SK-N-SH (cell line): ENCODE measurements at regions not wholly inside any gene's neighbourhood (a gene's known extent, or its start where the extent isn't known, plus 50 kb on each side); places are given as distances from the start of the nearest gene placed in this dataset.
"Not testable (repeated sequence)": the region's sequence is repeated elsewhere in the genome, so short reads cannot be mapped to it uniquely, and the experiment has no call there.

ENCODE experiments used
- CTCF ChIA-PET: fragments of 300-600, 350-600 bp; formaldehyde crosslinking; extraction: SDS; loops from one replicate; lab custom pipeline; 2021; lab: Yijun Ruan, JAX
- POLR2A ChIA-PET: fragments of 350-600 bp; sonication (Branson Sonifier 250); formaldehyde crosslinking; extraction: SDS; loops from one replicate; lab custom pipeline; 2020; ENCODE audit warnings: antibody characterized with exemption, inconsistent platforms; lab: Yijun Ruan, JAX
- DNase-seq: peaks from one replicate; pipeline ENCODE4 v3.0.0; 2012
- H2AFZ ChIP-seq: fragments of 200-600 bp; sonication (generic); 2 replicates; pipeline ENCODE4 v1.8.1; 2016; ENCODE audit warnings: antibody characterized with exemption, mild to moderate bottlenecking, low read depth
- H3F3A ChIP-seq: fragments of 200-600 bp; sonication (generic); replicated peaks from 2 replicates; pipeline ENCODE3; 2016; ENCODE audit warnings: antibody characterized with exemption, mild to moderate bottlenecking; ENCODE audit not compliant: insufficient read depth
- H3K27ac ChIP-seq, 2 experiments: fragments of 200-500 bp in 1 of 2; fragments of 200-600 bp in 1 of 2; sonication (Bioruptor generic) in 1 of 2; sonication (generic), shearing (Covaris generic) in 1 of 2; 2 replicates each; pipeline versions ENCODE4 v1.5.1 to v1.6.1; 2014 to 2016; ENCODE audit warnings: low read depth in 2 of 2, inconsistent platforms in 1 of 2, low read length in 1 of 2, mild to moderate bottlenecking in 1 of 2, mixed read lengths in 1 of 2
- H3K27me3 ChIP-seq: fragments of 200-600 bp; sonication (generic), shearing (Covaris generic); 2 replicates; pipeline ENCODE4 v1.6.1; 2016; ENCODE audit warnings: mixed run types; ENCODE audit not compliant: insufficient read depth
- H3K36me3 ChIP-seq, 2 experiments: fragments of 200-500 bp in 1 of 2; fragments of 200-600 bp in 1 of 2; sonication (Bioruptor generic) in 1 of 2; sonication (generic) in 1 of 2; replicated peaks in 1 of 2; 2 replicates each; pipeline versions ENCODE3 to v1.5.1; 2014 to 2016; ENCODE audit warnings: low read length in 1 of 2, mild to moderate bottlenecking in 1 of 2; ENCODE audit not compliant: insufficient read depth in 2 of 2, control insufficient read depth in 1 of 2
- H3K4me1 ChIP-seq, 2 experiments: fragments of 200-500 bp in 1 of 2; fragments of 200-600 bp in 1 of 2; sonication (Bioruptor generic) in 1 of 2; sonication (generic), shearing (Covaris generic) in 1 of 2; 2 replicates each; pipeline versions ENCODE4 v1.5.1 to v1.6.1; 2014 to 2016; ENCODE audit warnings: low read depth in 1 of 2, low read length in 1 of 2, mixed run types in 1 of 2; ENCODE audit not compliant: insufficient read depth in 2 of 2, control insufficient read depth in 1 of 2
- H3K4me2 ChIP-seq: fragments of 200-600 bp; sonication (generic), shearing (Covaris generic); 2 replicates; pipeline ENCODE4 v1.6.1; 2017; ENCODE audit warnings: mixed run types
- H3K4me3 ChIP-seq, 2 experiments: fragments of 200-500 bp in 1 of 2; fragments of 200-600 bp in 1 of 2; sonication (Bioruptor generic) in 1 of 2; sonication (generic), shearing (Covaris generic) in 1 of 2; 2 replicates each; pipeline versions ENCODE4 v1.5.1 to v1.8.1; 2014 to 2016; ENCODE audit warnings: low read depth in 2 of 2, inconsistent platforms in 1 of 2, low read length in 1 of 2, mild to moderate bottlenecking in 1 of 2, mixed read lengths in 1 of 2, moderate library complexity in 1 of 2
- H3K79me2 ChIP-seq: fragments of 200-600 bp; sonication (generic); 2 replicates; pipeline ENCODE4 v1.8.1; 2017; ENCODE audit warnings: mild to moderate bottlenecking; ENCODE audit not compliant: insufficient read depth
- H3K9ac ChIP-seq: fragments of 200-600 bp; sonication (generic); 2 replicates; pipeline ENCODE4 v1.6.1; 2017; ENCODE audit warnings: mixed run types
- H3K9me2 ChIP-seq: fragments of 200-600 bp; sonication (generic); 2 replicates; pipeline ENCODE4 v1.6.1; 2017; ENCODE audit warnings: mixed run types
- H3K9me3 ChIP-seq: fragments of 200-600 bp; sonication (generic); 2 replicates; pipeline ENCODE4 v1.6.1; 2017; ENCODE audit warnings: mixed run types, mild to moderate bottlenecking, moderate library complexity
- H4K20me1 ChIP-seq: fragments of 200-600 bp; sonication (generic); 2 replicates; pipeline ENCODE4 v1.6.1; 2017; ENCODE audit warnings: mild to moderate bottlenecking, mixed run types; ENCODE audit not compliant: insufficient read depth
- ELF1 ChIP-seq: IDR thresholded peaks from 2 replicates; pipeline ENCODE4 v1.4.0; 2012
- EP300 ChIP-seq, 2 experiments: IDR thresholded peaks; 2 replicates each; pipeline versions ENCODE4 v1.4.0 to v1.6.1; 2012; ENCODE audit warnings: borderline replicate concordance in 1 of 2, low read depth in 1 of 2, low read length in 1 of 2
- GATA2 ChIP-seq: sonication (generic); formaldehyde crosslinking; IDR thresholded peaks from 2 replicates; pipeline ENCODE4 v1.5.0; 2020; ENCODE audit warnings: mild to moderate bottlenecking, missing genetic modification reagents
- JUND ChIP-seq: IDR thresholded peaks from 2 replicates; pipeline ENCODE4 v1.4.0; 2012
- POLR2AphosphoS5 ChIP-seq: IDR thresholded peaks from 2 replicates; pipeline ENCODE4 v1.6.1; 2012; ENCODE audit warnings: low read depth, low read length
- RXRA ChIP-seq: IDR thresholded peaks from 2 replicates; pipeline ENCODE4 v1.4.0; 2012; ENCODE audit warnings: low read depth, mild to moderate bottlenecking, borderline replicate concordance
- TCF12 ChIP-seq: IDR thresholded peaks from 2 replicates; pipeline ENCODE4 v1.4.0; 2012
- TEAD4 ChIP-seq: IDR thresholded peaks from 2 replicates; pipeline ENCODE4 v1.4.0; 2012; ENCODE audit warnings: mild to moderate bottlenecking, borderline replicate concordance; ENCODE audit not compliant: insufficient read depth
- WGBS: methylation state at CpG from one replicate; pipeline ENCODE4 v1.1.6; 2017; ENCODE audit warnings: low lambda C conversion rate; 5-methylcytosine and 5-hydroxymethylcytosine counted together
- TF ChIP-seq, protein P1 (sequence below): fragments of 150-350 bp; IDR thresholded peaks from 2 replicates; pipeline ENCODE4 v1.6.1; 2016; ENCODE audit warnings: mild to moderate bottlenecking, low read depth, low read length
- TF ChIP-seq, protein P2 (sequence below): IDR thresholded peaks from 2 replicates; pipeline ENCODE4 v1.4.0; 2012; ENCODE audit warnings: low read depth, borderline replicate concordance
- TF ChIP-seq, protein P3 (sequence below): IDR thresholded peaks from 2 replicates; pipeline ENCODE4 v1.6.1; 2012; ENCODE audit warnings: mild to moderate bottlenecking, low read depth, low read length, moderate library complexity

DNA sequence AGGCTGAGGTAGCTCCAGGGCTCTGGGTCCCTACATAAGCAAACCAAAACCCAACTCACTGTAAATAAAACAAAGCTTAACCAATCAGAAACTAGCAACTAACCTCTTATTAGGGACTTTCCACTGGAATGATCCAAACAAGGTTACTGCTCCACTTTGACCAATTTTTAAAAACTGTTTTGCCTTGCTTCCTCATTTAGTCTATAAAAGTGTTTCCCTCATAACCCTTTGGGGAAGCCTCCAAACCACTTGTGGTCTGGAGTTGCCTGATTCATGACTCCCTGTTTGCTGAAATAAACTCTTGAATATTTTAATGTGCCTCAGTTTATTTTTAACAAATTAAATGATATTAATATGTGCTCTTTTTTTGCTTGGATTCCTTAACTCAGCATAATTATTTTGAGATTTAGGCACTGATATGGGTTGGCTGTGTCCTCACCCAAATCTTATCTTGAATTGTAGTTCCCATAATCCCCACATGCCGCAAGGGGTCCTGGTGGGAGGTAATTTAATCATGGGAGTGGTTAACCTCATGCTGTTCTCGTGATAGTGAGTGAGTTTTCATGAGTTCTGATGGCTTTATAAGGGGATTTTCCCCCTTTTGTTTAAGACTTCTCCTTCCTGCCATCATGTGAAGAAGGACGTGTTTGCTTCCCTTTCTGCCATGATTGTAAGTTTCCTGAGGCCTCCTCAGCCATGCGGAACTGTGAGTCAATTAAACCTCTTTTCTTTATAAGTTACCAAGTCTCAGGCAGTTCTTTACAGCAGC lies 90.6 kb downstream of the CD200R1L start:
- H3K36me3 ChIP-seq, result no peaks in the 10 kb centered on the region
- no peak for DNase-seq
- WGBS, result 66% methylated on average over 4 of the region's 4 CpGs
- TF ChIP-seq, protein P1, sequence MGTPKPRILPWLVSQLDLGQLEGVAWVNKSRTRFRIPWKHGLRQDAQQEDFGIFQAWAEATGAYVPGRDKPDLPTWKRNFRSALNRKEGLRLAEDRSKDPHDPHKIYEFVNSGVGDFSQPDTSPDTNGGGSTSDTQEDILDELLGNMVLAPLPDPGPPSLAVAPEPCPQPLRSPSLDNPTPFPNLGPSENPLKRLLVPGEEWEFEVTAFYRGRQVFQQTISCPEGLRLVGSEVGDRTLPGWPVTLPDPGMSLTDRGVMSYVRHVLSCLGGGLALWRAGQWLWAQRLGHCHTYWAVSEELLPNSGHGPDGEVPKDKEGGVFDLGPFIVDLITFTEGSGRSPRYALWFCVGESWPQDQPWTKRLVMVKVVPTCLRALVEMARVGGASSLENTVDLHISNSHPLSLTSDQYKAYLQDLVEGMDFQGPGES, result no peak
- no peak for TF ChIP-seq RXRA
- TF ChIP-seq, protein P2, sequence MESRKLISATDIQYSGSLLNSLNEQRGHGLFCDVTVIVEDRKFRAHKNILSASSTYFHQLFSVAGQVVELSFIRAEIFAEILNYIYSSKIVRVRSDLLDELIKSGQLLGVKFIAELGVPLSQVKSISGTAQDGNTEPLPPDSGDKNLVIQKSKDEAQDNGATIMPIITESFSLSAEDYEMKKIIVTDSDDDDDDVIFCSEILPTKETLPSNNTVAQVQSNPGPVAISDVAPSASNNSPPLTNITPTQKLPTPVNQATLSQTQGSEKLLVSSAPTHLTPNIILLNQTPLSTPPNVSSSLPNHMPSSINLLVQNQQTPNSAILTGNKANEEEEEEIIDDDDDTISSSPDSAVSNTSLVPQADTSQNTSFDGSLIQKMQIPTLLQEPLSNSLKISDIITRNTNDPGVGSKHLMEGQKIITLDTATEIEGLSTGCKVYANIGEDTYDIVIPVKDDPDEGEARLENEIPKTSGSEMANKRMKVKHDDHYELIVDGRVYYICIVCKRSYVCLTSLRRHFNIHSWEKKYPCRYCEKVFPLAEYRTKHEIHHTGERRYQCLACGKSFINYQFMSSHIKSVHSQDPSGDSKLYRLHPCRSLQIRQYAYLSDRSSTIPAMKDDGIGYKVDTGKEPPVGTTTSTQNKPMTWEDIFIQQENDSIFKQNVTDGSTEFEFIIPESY, result no peak
- TF ChIP-seq, protein P3, sequence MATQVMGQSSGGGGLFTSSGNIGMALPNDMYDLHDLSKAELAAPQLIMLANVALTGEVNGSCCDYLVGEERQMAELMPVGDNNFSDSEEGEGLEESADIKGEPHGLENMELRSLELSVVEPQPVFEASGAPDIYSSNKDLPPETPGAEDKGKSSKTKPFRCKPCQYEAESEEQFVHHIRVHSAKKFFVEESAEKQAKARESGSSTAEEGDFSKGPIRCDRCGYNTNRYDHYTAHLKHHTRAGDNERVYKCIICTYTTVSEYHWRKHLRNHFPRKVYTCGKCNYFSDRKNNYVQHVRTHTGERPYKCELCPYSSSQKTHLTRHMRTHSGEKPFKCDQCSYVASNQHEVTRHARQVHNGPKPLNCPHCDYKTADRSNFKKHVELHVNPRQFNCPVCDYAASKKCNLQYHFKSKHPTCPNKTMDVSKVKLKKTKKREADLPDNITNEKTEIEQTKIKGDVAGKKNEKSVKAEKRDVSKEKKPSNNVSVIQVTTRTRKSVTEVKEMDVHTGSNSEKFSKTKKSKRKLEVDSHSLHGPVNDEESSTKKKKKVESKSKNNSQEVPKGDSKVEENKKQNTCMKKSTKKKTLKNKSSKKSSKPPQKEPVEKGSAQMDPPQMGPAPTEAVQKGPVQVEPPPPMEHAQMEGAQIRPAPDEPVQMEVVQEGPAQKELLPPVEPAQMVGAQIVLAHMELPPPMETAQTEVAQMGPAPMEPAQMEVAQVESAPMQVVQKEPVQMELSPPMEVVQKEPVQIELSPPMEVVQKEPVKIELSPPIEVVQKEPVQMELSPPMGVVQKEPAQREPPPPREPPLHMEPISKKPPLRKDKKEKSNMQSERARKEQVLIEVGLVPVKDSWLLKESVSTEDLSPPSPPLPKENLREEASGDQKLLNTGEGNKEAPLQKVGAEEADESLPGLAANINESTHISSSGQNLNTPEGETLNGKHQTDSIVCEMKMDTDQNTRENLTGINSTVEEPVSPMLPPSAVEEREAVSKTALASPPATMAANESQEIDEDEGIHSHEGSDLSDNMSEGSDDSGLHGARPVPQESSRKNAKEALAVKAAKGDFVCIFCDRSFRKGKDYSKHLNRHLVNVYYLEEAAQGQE, result no peak
- no peak for TF ChIP-seq POLR2AphosphoS5
- no peak for TF ChIP-seq EP300 (IDR thresholded peaks at IDR 0.05; ENCODE audit: borderline replicate concordance in 1 of 2, low read depth in 1 of 2, low read length in 1 of 2)
- no peak for TF ChIP-seq ELF1
- no peak for TF ChIP-seq GATA2 (CRISPR knock-in tag)
- TF ChIP-seq JUND, result no peak
- no peak for TF ChIP-seq TCF12
- TF ChIP-seq TEAD4, result no peak
- H3K27me3 ChIP-seq, result no peaks in the 10 kb centered on the region
- H3K9me3 ChIP-seq, result no peaks in the 10 kb centered on the region
- H3K4me1 ChIP-seq, result peaks cover 4 to 8% of the 10 kb centered on the region in 2 experiments; a peak in 2 of 4 replicates
- H4K20me1 ChIP-seq, result no peaks in the 10 kb centered on the region
- ChIA-PET CTCF (interaction anchor here (1.0 kb wide), 1 partner anchor 34 kb away, joined by 3 read pairs; no protein-coding TSS in a partner anchor), POLR2A (no interaction called here)
- no peak overlapping the region for H3K9ac ChIP-seq
- no peaks in the 10 kb centered on the region for H3F3A ChIP-seq
- no peak overlapping the region for H3K4me3 ChIP-seq
- H3K9me2 ChIP-seq, result no peaks in the 10 kb centered on the region
- H3K4me2 ChIP-seq, result no peak overlapping the region
- H3K79me2 ChIP-seq, result no peaks in the 10 kb centered on the region
- H2AFZ ChIP-seq, result no peak overlapping the region
- H3K27ac ChIP-seq, result no peak overlapping the region

DNA sequence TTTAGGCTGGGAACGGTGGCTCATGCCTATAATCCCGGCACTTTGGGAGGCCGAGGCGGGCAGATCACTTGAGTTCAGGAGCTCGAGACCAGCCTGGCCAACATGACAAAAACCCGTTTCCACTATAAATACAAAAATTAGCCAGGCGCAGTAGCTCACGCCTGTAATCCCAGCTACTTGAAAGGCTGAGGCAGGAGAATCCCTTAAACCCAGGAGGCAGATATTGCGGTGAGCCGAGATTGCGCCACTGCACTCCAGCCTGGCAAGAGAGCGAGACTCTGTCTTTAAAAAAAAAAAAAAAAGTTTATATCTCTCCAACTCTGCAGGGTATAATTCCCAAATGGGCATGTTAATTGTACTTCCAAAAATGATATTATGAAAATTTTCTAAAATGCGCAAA lies 91.6 kb downstream of the CD200R1L start:
- 88% methylated on average over 13 of the region's 13 CpGs for WGBS
- H3K9me2 ChIP-seq, DNase-seq, H3K27ac ChIP-seq, H3K9me3 ChIP-seq, H2AFZ ChIP-seq, H3K9ac ChIP-seq, H3K27me3 ChIP-seq, H4K20me1 ChIP-seq, H3K79me2 ChIP-seq, H3F3A ChIP-seq, H3K4me2 ChIP-seq, CTCF ChIA-PET, H3K4me1 ChIP-seq, H3K36me3 ChIP-seq, H3K4me3 ChIP-seq, POLR2A ChIA-PET: not testable (repeated sequence)
